Loucy (cell line): ENCODE measurements at regions not wholly inside any gene's neighbourhood (a gene's known extent, or its start where the extent isn't known, plus 50 kb on each side); places are given as distances from the start of the nearest gene placed in this dataset.
A peak's percentile ranks its signal among the peaks of the same experiment; 100 is the strongest.

ENCODE experiments used
- H2AFZ ChIP-seq: fragments of 200-600 bp; sonication (generic); 2 replicates; pipeline ENCODE4 v1.6.0; 2016; ENCODE audit warnings: antibody characterized with exemption, mild to moderate bottlenecking, low read length, moderate library complexity
- H3F3A ChIP-seq: fragments of 200-600 bp; 2 replicates; pipeline ENCODE4 v1.6.0; 2016; ENCODE audit warnings: antibody characterized with exemption, low read depth, mild to moderate bottlenecking
- H3K27me3 ChIP-seq: fragments of 200-600 bp; sonication (generic); 2 replicates; pipeline ENCODE4 v1.6.1; 2014; ENCODE audit warnings: low read length, mild to moderate bottlenecking; ENCODE audit not compliant: insufficient read depth, poor library complexity, severe bottlenecking
- H3K36me3 ChIP-seq: fragments of 200-600 bp; sonication (generic); 2 replicates; pipeline ENCODE4 v1.6.1; 2016; ENCODE audit warnings: low read length; ENCODE audit not compliant: insufficient read depth
- H3K4me1 ChIP-seq: fragments of 200-600 bp; sonication (generic); 2 replicates; pipeline ENCODE4 v1.5.1; 2014; ENCODE audit warnings: low read length, mild to moderate bottlenecking; ENCODE audit not compliant: insufficient read depth, poor library complexity, severe bottlenecking
- H3K4me2 ChIP-seq: fragments of 200-600 bp; sonication (generic); 2 replicates; pipeline ENCODE4 v1.6.0; 2014; ENCODE audit warnings: antibody characterized with exemption, low read length, low read depth, mild to moderate bottlenecking; ENCODE audit not compliant: poor library complexity, severe bottlenecking
- H3K4me3 ChIP-seq: fragments of 200-600 bp; sonication (generic); 2 replicates; pipeline ENCODE4 v1.5.1; 2014; ENCODE audit warnings: low read length, mild to moderate bottlenecking, mixed read lengths; ENCODE audit not compliant: poor library complexity, severe bottlenecking
- H3K79me2 ChIP-seq: fragments of 200-600 bp; sonication (generic); 2 replicates; pipeline ENCODE4 v1.6.1; 2014; ENCODE audit warnings: low read length; ENCODE audit not compliant: insufficient read depth
- H3K9ac ChIP-seq: fragments of 200-600 bp; sonication (generic); 2 replicates; pipeline ENCODE4 v1.6.0; 2014; ENCODE audit warnings: mild to moderate bottlenecking, low read depth, low read length, moderate library complexity; ENCODE audit not compliant: poor library complexity, severe bottlenecking
- H3K9me2 ChIP-seq: fragments of 200-600 bp; sonication (generic); replicated peaks from 2 replicates; pipeline ENCODE4 v1.6.1; 2016; ENCODE audit warnings: low read depth, low read length, mixed read lengths
- H3K9me3 ChIP-seq: fragments of 200-600 bp; sonication (generic); 2 replicates; pipeline ENCODE4 v1.6.1; 2014; ENCODE audit warnings: mild to moderate bottlenecking, antibody characterized with exemption, low read length, low read depth; ENCODE audit not compliant: insufficient read depth
- H4K20me1 ChIP-seq: fragments of 200-600 bp; sonication (generic); 2 replicates; pipeline ENCODE4 v1.6.0; 2014; ENCODE audit warnings: antibody characterized with exemption, low read length, mild to moderate bottlenecking; ENCODE audit not compliant: insufficient read depth, poor library complexity, severe bottlenecking
- CTCF ChIP-seq: fragments of 200-600 bp; sonication (generic); conservative IDR thresholded peaks from 2 replicates; pipeline ENCODE4 v1.5.1; 2014; ENCODE audit warnings: mild to moderate bottlenecking, antibody characterized with exemption, low read length
- EZH2phosphoT487 ChIP-seq: fragments of 200-600 bp; IDR thresholded peaks from 2 replicates; pipeline ENCODE4 v1.6.1; 2018; ENCODE audit warnings: antibody characterized with exemption, mild to moderate bottlenecking, moderate library complexity, borderline replicate concordance

- H3K4me1 ChIP-seq, result peaks cover 20% of the 10 kb centered on the region
- no peaks in the 10 kb centered on the region for H3K79me2 ChIP-seq
- no peak overlapping the region for H3K4me2 ChIP-seq
- no peak overlapping the region for H3K9ac ChIP-seq
- H3F3A ChIP-seq, result no peaks in the 10 kb centered on the region
- no peaks in the 10 kb centered on the region for H4K20me1 ChIP-seq
- TF ChIP-seq EZH2phosphoT487, result no peak
- no peak for TF ChIP-seq CTCF
- H3K27me3 ChIP-seq, result no peaks in the 10 kb centered on the region
- H3K9me3 ChIP-seq, result no peaks in the 10 kb centered on the region
- no peak overlapping the region for H2AFZ ChIP-seq
- no peak overlapping the region for H3K4me3 ChIP-seq
- no peaks in the 10 kb centered on the region for H3K9me2 ChIP-seq
- H3K36me3 ChIP-seq, result no peaks in the 10 kb centered on the region
These were observed 300.6 kb downstream of the COG6 start for GRCh38 chr13:39956036-39956435.

- Histone ChIP-seq H2AFZ (peak overlapping the region; percentile 71), H3K79me2 (no peaks in the 10 kb centered on the region), H3K36me3 (no peaks in the 10 kb centered on the region), H3K9me2 (no peaks in the 10 kb centered on the region), H3K9me3 (no peaks in the 10 kb centered on the region), H3K4me1 (peaks cover 7% of the 10 kb centered on the region), H4K20me1 (no peaks in the 10 kb centered on the region), H3K27me3 (no peaks in the 10 kb centered on the region), H3F3A (no peaks in the 10 kb centered on the region), H3K9ac (no peak overlapping the region), H3K4me2 (peak overlapping the region; percentile 60), H3K4me3 (peak overlapping the region; percentile 37)
- TF ChIP-seq EZH2phosphoT487, result no peak
- no peak for TF ChIP-seq CTCF
These were observed 302.6 kb downstream of the COG6 start for GRCh38 chr13:39957868-39958677.

GRCh38 chr13:39959497-39960144 is 304.2 kb downstream of the COG6 start:
- no peak for TF ChIP-seq EZH2phosphoT487
- no peak for TF ChIP-seq CTCF
- H3K27me3 ChIP-seq, result no peaks in the 10 kb centered on the region
- no peak overlapping the region for H2AFZ ChIP-seq
- H3K4me3 ChIP-seq, result no peak overlapping the region
- no peaks in the 10 kb centered on the region for H3K9me3 ChIP-seq
- H4K20me1 ChIP-seq, result no peaks in the 10 kb centered on the region
- H3K9ac ChIP-seq, result no peak overlapping the region
- H3K4me2 ChIP-seq, result no peak overlapping the region
- H3K4me1 ChIP-seq, result peaks cover 7% of the 10 kb centered on the region
- no peaks in the 10 kb centered on the region for H3F3A ChIP-seq
- no peaks in the 10 kb centered on the region for H3K79me2 ChIP-seq
- no peaks in the 10 kb centered on the region for H3K9me2 ChIP-seq
- H3K36me3 ChIP-seq, result no peaks in the 10 kb centered on the region
